ENCODE measurements at regions not wholly inside any gene's neighbourhood (a gene's known extent, or its start where the extent isn't known, plus 50 kb on each side); places are given as distances from the start of the nearest gene placed in this dataset.

DNA sequence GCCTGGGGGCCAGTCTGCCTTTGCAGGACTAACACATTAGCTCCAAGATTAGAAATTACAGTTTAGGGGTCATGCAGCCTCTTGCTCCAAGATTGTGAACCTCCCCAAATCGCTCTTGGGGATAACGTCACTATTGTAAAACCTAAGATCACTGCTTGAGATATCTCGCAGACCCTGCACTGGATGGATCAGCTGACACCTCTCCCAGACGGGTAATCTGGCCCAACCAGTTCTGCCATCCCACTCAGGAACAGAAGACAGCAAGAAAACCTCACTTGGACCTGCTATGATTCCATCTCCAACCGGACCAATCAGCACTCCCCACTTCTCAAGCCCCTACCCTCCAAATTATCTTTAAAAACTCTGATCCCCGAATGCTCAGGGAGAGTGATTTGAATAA is 431.2 kb downstream of the GPM6A start:
- Histone ChIP-seq H3K23ac (ENCODE audit: insufficient read length) (no peak overlapping the region), H3K56ac (replicated peaks; ENCODE audit: insufficient read length, low read depth, low read length) (no peak overlapping the region), H2AFZ (ENCODE audit: low read length) (0 out of 2 replicates have a peak overlapping the region, but pooled peaks have one; percentile 93), H2BK20ac (ENCODE audit: low read length) (no peak overlapping the region), H3K4me1 (replicated peaks in 1 of 4; ENCODE audit: control insufficient read depth in 3 of 4, insufficient read depth in 4 of 4, low read length in 3 of 4) (peaks cover 0 to 2% (median under 1%) of the 10 kb centered on the region in 4 experiments; a peak in 1 of 7 replicates), H4K91ac (replicated peaks; ENCODE audit: insufficient read length, low read length) (no peak overlapping the region), H2BK15ac (ENCODE audit: low read length) (no peak overlapping the region), H3K23me2 (ENCODE audit: low read depth, low read length) (no peaks in the 10 kb centered on the region), H2BK12ac (ENCODE audit: low read depth, low read length) (no peak overlapping the region), H3K4ac (replicated peaks; ENCODE audit: insufficient read length, low read depth, low read length) (no peak overlapping the region), H3K9me3 (ENCODE audit: insufficient read depth in 2 of 2, low read depth in 1 of 2, low read length in 1 of 2) (no peaks in the 10 kb centered on the region), H4K8ac (ENCODE audit: extremely low read depth, insufficient read depth, low read length) (no peak overlapping the region), H3K4me3 (ENCODE audit: extremely low read depth in 1 of 4, insufficient read depth in 2 of 4, low read depth in 3 of 4, low read length in 4 of 4) (no peak overlapping the region), H3K9ac (replicated peaks in 1 of 4; ENCODE audit: extremely low read depth in 1 of 4, low read depth in 3 of 4, low read length in 3 of 4) (no peak overlapping the region), H2AK5ac (ENCODE audit: low read depth, low read length) (no peak overlapping the region), H3K14ac (ENCODE audit: insufficient read length) (no peak overlapping the region), H3K27ac (ENCODE audit: low read depth, low read length) (no peak overlapping the region), H4K5ac (ENCODE audit: insufficient read length, low read depth, low read length) (no peak overlapping the region), H3K79me2 (ENCODE audit: control insufficient read depth in 1 of 2, insufficient read depth in 2 of 2, low read length in 2 of 2) (no peaks in the 10 kb centered on the region), H3K27me3 (replicated peaks in 1 of 4; ENCODE audit: control insufficient read depth in 3 of 4, extremely low read depth in 1 of 4, insufficient read depth in 3 of 4, low read length in 3 of 4) (no peaks in the 10 kb centered on the region), H4K20me1 (replicated peaks in 1 of 2; ENCODE audit: control insufficient read depth in 1 of 2, insufficient read depth in 2 of 2, low read length in 2 of 2) (no peaks in the 10 kb centered on the region), H3K79me1 (ENCODE audit: low read depth, low read length) (no peaks in the 10 kb centered on the region), H3K4me2 (ENCODE audit: insufficient read depth in 1 of 2, low read depth in 2 of 2, low read length in 2 of 2) (no peak overlapping the region), H3K36me3 (ENCODE audit: control insufficient read depth in 2 of 4, insufficient read depth in 4 of 4, low read length in 3 of 4) (no peaks in the 10 kb centered on the region), H2BK120ac (replicated peaks; ENCODE audit: low read depth, low read length) (no peak overlapping the region), H2BK5ac (ENCODE audit: low read depth, low read length) (no peak overlapping the region), H3K18ac (ENCODE audit: extremely low read depth, low read length) (no peak overlapping the region)
- DNase-seq (ENCODE audit: low read depth in 1 of 2, low spot score in 2 of 2): no peak
- no peak for FAIRE-seq
- WGBS, 2 experiments (ENCODE audit: extremely low coverage in 1 of 2, insufficient coverage in 1 of 2, insufficient read length in 1 of 2, insufficient replicate concordance in 2 of 2, low coverage in 1 of 2, low lambda C conversion rate in 2 of 2, missing lambda C conversion rate in 1 of 2): 82% methylated on average over 6 of the region's 6 CpGs; no CpG with 5 or more reads in 1 of the 2 experiments
- ChIA-PET CTCF (ENCODE audit: partially characterized antibody) (interaction anchor here (1.1 kb wide), 1 partner anchor 14 kb away, joined by 3 read pairs; no protein-coding TSS in a partner anchor), POLR2A (ENCODE audit: partially characterized antibody) (no interaction called here)
- TF ChIP-seq PHF8 (conservative IDR thresholded peaks at IDR 0.05; ENCODE audit: low read depth, low read length) (no peak), CTBP2 (IDR thresholded peaks at IDR 0.05; ENCODE audit: borderline replicate concordance, insufficient read depth, insufficient read length, low read length) (no peak), USF2 (IDR thresholded peaks at IDR 0.05; ENCODE audit: low read length) (no peak), TBP (IDR thresholded peaks at IDR 0.05; ENCODE audit: low read depth, low read length) (no peak), ZNF274 (IDR thresholded peaks at IDR 0.05; ENCODE audit: borderline replicate concordance, extremely low read depth, low read length) (no peak), MAX (IDR thresholded peaks at IDR 0.05) (no peak), HDAC2 (IDR thresholded peaks at IDR 0.05; ENCODE audit: borderline replicate concordance in 1 of 2, low read depth in 2 of 2, low read length in 2 of 2) (no peak), ASH2L (IDR thresholded peaks at IDR 0.05; ENCODE audit: low read length) (no peak), SAP30 (IDR thresholded peaks at IDR 0.05; ENCODE audit: insufficient read depth, insufficient replicate concordance, low read length) (no peak), GTF2F1 (IDR thresholded peaks at IDR 0.05; ENCODE audit: borderline replicate concordance, low read depth, low read length) (no peak)
- TF ChIP-seq, protein P1, sequence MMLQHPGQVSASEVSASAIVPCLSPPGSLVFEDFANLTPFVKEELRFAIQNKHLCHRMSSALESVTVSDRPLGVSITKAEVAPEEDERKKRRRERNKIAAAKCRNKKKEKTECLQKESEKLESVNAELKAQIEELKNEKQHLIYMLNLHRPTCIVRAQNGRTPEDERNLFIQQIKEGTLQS (IDR thresholded peaks at IDR 0.05; ENCODE audit: insufficient read depth, low read depth, low read length): no peak

Data from H1 (cell line).